ENCODE measurements at regions not wholly inside any gene's neighbourhood (a gene's known extent, or its start where the extent isn't known, plus 50 kb on each side); places are given as distances from the start of the nearest gene placed in this dataset.

- TF ChIP-seq POLR2A (IDR thresholded peaks at IDR 0.05; ENCODE audit: low read length) (no peak), GATA1 (IDR thresholded peaks at IDR 0.05; ENCODE audit: low read depth, low read length) (no peak)
Measured at GRCh38 chr2:107136733-107137132, 250.8 kb upstream of the ST6GAL2 start.

All from erythroblast (primary cell).